ENCODE measurements at regions not wholly inside any gene's neighbourhood (a gene's known extent, or its start where the extent isn't known, plus 50 kb on each side); places are given as distances from the start of the nearest gene placed in this dataset.
"Not testable (repeated sequence)": the region's sequence is repeated elsewhere in the genome, so short reads cannot be mapped to it uniquely, and the experiment has no call there.

DNA sequence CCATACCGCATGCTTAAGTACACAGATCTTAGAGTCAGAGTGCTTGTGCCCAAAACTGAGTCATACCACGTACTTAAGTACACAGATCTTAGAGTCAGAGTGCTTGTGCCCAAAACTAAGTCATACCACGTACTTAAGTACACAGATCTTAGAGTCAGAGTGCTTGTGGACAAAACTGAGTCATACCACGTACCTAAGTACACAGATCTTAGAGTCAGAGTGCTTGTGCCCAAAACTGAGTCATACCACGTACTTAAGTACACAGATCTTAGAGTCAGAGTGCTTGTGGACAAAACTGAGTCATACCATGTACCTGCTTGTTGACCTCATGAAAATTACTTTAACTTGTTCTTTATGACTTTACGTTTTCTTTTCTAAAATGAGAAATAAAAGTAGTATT lies 233.7 kb upstream of the NETO1 start:
- DNase-seq (ENCODE audit: low spot score) = not testable (repeated sequence)

DNA sequence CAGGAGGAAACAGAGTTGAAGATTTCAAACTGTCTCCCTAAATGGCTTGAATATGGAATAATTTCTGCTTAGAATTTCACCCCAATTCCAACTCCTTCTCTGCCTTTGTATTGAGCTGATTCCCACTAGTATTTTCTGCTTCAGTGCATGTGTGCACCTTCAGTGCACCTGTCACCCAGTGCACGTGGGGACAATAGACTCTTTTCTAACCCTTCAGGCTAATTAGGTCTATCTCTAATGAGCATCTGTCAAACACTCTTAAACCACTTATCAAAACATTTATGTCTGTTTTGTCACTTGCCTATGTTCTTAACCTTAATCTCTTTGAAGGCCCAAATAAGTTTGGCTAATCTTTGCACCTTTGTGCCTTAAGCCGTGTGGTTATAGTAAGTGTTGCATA lies 232.0 kb upstream of the NETO1 start:
- no peak for DNase-seq (ENCODE audit: low spot score)

GRCh38 chr18:73093687-73094250 lies 226.0 kb upstream of the NETO1 start:
- DNase-seq (ENCODE audit: low spot score) = no peak

DNA sequence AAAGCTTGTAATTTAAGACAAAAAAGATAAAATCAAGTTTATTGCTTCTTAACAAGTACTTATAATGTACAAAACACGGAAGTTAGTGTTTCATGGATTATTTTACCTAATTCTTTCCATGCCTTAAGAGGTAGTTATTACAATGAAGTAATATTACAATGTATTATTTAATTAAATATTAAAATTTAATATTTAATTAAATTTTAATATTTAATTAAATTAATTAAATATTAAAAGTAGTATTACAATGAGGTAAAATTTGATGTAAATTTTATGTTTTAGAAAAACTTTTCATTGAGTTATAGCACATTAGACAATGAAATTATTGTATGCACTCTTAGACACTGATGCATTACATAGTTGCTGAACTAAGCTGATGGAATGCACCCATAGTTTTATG lies 220.7 kb upstream of the NETO1 start:
- no peak for DNase-seq (ENCODE audit: low spot score)

GRCh38 chr18:73087282-73087977 lies 219.6 kb upstream of the NETO1 start:
- DNase-seq (ENCODE audit: low spot score) = no peak

- no peak for DNase-seq (ENCODE audit: low spot score)
Observed at GRCh38 chr18:73079920-73080319, 212.1 kb upstream of the NETO1 start.

- DNase-seq (ENCODE audit: low spot score) = no peak
Observed at GRCh38 chr18:73060666-73061288, 193.0 kb upstream of the NETO1 start.

GRCh38 chr18:73059280-73059679 lies 191.5 kb upstream of the NETO1 start:
- DNase-seq (ENCODE audit: low spot score) = no peak

DNA sequence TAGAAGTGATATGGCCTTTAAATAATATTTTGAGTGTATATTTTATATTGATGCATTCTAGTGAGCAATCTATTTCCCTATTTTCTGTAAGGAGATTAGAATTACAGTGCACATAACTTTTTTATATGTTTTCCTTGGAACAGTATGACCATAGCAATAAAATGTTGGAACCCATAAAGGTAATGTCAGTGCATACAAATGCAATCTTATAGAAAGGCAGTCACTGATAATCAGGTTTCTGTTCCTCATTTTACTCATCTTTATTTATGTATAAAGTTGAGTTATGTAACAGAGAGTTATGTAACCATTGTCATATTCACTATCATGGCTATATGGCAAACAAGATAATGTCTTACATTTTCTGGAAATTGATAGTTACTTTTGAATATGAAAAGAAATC lies 179.9 kb upstream of the NETO1 start:
- DNase-seq (ENCODE audit: low spot score) = no peak

- no peak for DNase-seq (ENCODE audit: low spot score)
Observed at GRCh38 chr18:73045037-73045436, 177.2 kb upstream of the NETO1 start.

GRCh38 chr18:73043611-73044010 lies 175.8 kb upstream of the NETO1 start:
- no peak for DNase-seq (ENCODE audit: low spot score)

- DNase-seq (ENCODE audit: low spot score) = no peak
Observed at GRCh38 chr18:73043211-73043610, 175.4 kb upstream of the NETO1 start.

DNA sequence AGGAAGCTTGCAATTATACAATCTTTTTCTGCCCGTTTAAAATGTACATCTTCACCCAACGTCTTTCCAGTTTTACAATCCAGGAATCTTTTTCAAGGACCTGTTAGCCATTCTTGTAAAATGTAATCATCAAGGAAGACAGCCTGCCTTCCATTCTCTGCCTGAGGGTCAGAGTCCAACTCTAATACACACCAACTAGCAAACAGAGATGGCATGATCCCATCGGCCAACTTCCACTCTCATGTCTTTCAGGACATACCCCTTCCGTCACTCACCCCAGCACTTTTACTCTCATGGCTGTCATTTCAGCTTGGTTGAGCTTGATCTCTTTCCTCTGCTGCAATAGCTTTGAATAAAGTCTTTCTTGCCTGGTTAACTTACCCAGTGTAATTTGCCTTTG lies 172.5 kb upstream of the NETO1 start:
- DNase-seq (ENCODE audit: low spot score) = no peak

GRCh38 chr18:73038336-73038735 lies 170.5 kb upstream of the NETO1 start:
- DNase-seq (ENCODE audit: low spot score) = no peak

DNA sequence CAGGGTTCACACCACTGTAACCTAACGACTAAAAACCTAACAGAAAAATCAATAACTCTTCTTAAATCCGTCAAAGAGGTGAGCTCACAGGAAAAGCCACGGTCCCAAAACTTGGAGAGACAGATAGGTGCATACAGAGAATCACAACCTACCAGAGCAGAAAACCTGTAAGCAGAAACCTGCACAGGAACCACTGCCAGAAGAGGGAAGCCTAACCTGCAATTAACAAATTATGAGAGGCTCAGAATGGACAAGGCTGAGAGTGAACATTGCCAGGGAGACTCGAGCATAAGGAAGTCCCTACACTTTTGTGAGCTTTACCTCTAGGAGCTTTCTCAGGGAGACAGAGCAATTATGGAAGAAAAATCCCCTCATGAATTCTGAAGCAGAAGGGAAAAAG lies 156.2 kb upstream of the NETO1 start:
- no peak for DNase-seq (ENCODE audit: low spot score)

GRCh38 chr18:73009691-73010090 lies 141.9 kb upstream of the NETO1 start:
- no peak for DNase-seq (ENCODE audit: low spot score)

GRCh38 chr18:73007915-73008308 lies 140.1 kb upstream of the NETO1 start:
- DNase-seq (ENCODE audit: low spot score) = no peak

DNA sequence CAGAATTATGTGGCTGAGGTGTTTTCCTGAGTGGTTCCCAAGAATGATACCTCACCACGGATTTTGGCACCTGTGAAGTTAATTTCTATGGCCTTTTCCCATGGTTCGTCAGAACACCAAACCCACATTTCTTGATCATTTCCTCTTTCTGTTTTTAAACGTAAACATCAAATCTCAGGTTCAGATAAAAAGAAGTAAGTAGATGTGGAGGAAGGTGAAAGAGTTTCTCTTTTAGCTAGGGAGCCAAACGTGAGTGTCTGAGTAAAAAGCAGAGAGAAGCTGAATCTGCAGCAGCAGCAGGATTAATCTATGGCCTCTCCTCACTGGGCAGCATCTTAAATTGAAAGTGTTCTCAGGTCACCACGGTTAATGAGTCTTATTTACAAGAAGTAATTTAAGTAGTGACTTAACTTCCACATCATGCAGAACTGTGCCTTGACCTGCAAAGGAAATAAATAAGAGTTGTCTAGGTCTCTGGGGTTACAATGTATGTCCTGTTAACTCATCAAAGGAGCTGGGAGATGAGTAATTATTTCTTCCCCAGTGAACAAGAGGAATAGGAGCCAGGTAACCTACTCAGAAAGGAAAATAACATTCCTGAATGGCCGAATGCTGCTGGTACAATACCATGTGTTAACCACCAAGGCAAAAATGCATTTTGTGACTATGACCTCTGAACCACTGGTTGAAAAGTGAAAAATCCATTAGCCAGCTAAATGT lies 139.6 kb upstream of the NETO1 start:
- DNase-seq (ENCODE audit: low spot score) = no peak

GRCh38 chr18:73006331-73006730 lies 138.5 kb upstream of the NETO1 start:
- no peak for DNase-seq (ENCODE audit: low spot score)

GRCh38 chr18:73004260-73004659 lies 136.5 kb upstream of the NETO1 start:
- DNase-seq (ENCODE audit: low spot score) = no peak

- no peak for DNase-seq (ENCODE audit: low spot score)
Observed at GRCh38 chr18:72999971-73000607, 132.3 kb upstream of the NETO1 start.

DNA sequence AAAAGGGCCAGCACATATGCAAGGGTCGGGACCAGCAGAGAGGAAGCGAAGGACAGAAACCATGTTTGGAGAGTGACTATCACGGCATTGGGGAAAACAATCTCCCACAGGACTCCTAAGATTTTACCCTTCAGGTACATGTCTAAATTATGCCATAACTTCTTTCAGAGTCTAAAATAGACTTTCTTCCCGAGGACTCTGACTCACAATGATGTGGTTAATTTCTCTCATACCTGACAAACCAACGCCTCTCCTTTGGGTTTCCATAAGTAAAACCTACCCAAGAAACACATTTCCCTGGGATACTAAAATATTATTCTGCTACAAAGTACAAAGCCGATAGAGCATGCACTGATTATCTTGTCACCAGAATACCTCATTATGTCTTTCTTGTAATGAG lies 127.8 kb upstream of the NETO1 start:
- no peak for DNase-seq (ENCODE audit: low spot score)

DNA sequence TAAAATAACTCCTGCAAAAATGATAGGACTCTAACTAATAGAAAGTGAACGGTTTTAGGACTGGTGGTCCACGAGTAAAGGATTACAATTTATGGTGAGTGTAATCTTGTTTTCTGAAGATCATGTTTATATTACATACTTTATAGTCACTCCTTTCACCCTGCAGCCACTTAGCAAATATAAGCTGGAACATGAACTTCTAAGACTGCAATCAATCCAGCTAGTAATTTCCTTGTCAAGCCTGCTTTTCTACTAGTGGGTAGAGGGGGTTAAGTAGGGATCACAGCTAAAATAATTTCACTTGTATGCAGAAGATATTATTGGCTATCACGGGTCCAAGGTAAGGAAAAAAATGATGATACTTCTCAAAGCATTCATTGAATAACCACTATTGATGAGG lies 125.5 kb upstream of the NETO1 start:
- no peak for DNase-seq (ENCODE audit: low spot score)

Data from kidney capillary endothelial cell (primary cell).